Skeletal muscle satellite cell (primary cell): ENCODE measurements at regions not wholly inside any gene's neighbourhood (a gene's known extent, or its start where the extent isn't known, plus 50 kb on each side); places are given as distances from the start of the nearest gene placed in this dataset.
"Not testable (repeated sequence)": the region's sequence is repeated elsewhere in the genome, so short reads cannot be mapped to it uniquely, and the experiment has no call there.

ENCODE experiments used
- H3K27me3 ChIP-seq: 2 replicates; pipeline ENCODE4 v1.7.0; 2013; ENCODE audit warnings: low read length; ENCODE audit not compliant: control insufficient read depth, insufficient read depth
- H3K36me3 ChIP-seq: 2 replicates; pipeline ENCODE4 v1.7.0; 2013; ENCODE audit warnings: mild to moderate bottlenecking, control low read depth, low read length; ENCODE audit not compliant: insufficient read depth
- H3K4me1 ChIP-seq: 2 replicates; pipeline ENCODE4 v1.7.0; 2013; ENCODE audit warnings: low read length; ENCODE audit not compliant: control insufficient read depth, insufficient read depth
- H3K4me2 ChIP-seq: 2 replicates; pipeline ENCODE4 v1.7.0; 2013; ENCODE audit warnings: mild to moderate bottlenecking, low read length
- H3K4me3 ChIP-seq: 2 replicates; pipeline ENCODE4 v1.7.0; 2013; ENCODE audit warnings: low read length
- H3K9ac ChIP-seq: 2 replicates; pipeline ENCODE4 v1.7.0; 2013; ENCODE audit warnings: mild to moderate bottlenecking, low read depth, low read length, moderate library complexity
- H3K9me3 ChIP-seq: replicated peaks from 2 replicates; pipeline ENCODE4 v1.7.0; 2013; ENCODE audit warnings: mild to moderate bottlenecking, control low read depth, low read length

- H3K36me3 ChIP-seq, H3K4me3 ChIP-seq, H3K4me2 ChIP-seq, H3K4me1 ChIP-seq, H3K9me3 ChIP-seq, H3K9ac ChIP-seq, H3K27me3 ChIP-seq: not testable (repeated sequence)
Measured at GRCh38 chr2:87308621-87309020, 287.0 kb upstream of the PLGLB1 start.

GRCh38 chr2:87309785-87310184 lies 288.1 kb upstream of the PLGLB1 start:
- not testable (repeated sequence) for H3K4me1 ChIP-seq, H3K9me3 ChIP-seq, H3K4me2 ChIP-seq, H3K4me3 ChIP-seq, H3K36me3 ChIP-seq, H3K27me3 ChIP-seq, H3K9ac ChIP-seq

DNA sequence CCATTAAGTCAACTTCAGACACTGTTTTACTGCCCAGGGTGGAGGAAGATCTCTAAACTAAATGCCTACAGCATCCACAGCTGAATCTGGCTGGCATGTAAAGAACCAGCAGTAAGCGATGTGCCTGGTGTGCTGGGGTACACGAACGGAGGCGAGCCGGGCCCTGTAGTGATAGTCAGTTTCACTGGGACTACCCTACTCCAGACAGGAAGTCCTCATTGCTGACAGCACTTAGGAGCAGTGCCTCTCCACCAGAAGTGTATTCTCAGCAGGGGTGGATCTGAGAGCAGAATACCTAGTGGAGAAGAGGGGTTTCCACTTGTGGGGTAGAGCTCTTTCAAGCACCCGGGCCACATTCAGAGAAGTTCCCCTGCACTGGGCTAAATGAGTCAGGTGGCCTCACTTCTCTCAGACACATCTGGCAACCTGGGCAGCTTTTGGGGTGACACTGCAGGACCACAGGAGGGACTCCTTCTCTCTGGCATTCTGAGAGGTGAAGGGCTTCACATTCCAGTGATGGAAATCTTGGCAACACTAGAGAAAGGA lies 290.3 kb upstream of the PLGLB1 start:
- not testable (repeated sequence) for H3K4me2 ChIP-seq, H3K9me3 ChIP-seq, H3K4me1 ChIP-seq, H3K27me3 ChIP-seq, H3K9ac ChIP-seq, H3K36me3 ChIP-seq, H3K4me3 ChIP-seq

DNA sequence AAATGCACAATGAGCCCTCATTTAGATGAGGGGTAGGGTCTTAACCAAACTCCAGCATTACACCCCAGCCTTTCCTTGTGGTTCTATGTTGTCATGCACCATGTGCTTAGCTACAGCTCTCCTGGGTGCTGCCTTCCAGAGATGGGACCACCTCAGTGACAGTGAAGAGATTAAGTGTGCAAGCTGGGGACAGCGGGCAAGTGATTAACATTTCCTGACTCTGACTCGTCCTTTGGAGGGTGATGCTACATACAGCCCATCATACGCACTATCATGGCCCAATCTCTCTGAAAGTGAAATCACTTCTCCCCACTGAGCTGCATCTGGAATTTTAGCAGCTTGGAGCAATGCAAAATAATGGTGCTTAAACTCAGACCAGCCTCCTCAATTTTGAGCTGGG lies 293.0 kb upstream of the PLGLB1 start:
- peaks cover 12% of the 10 kb centered on the region for H3K4me1 ChIP-seq
- not testable (repeated sequence) for H3K4me3 ChIP-seq, H3K36me3 ChIP-seq, H3K9ac ChIP-seq, H3K9me3 ChIP-seq, H3K27me3 ChIP-seq, H3K4me2 ChIP-seq

DNA sequence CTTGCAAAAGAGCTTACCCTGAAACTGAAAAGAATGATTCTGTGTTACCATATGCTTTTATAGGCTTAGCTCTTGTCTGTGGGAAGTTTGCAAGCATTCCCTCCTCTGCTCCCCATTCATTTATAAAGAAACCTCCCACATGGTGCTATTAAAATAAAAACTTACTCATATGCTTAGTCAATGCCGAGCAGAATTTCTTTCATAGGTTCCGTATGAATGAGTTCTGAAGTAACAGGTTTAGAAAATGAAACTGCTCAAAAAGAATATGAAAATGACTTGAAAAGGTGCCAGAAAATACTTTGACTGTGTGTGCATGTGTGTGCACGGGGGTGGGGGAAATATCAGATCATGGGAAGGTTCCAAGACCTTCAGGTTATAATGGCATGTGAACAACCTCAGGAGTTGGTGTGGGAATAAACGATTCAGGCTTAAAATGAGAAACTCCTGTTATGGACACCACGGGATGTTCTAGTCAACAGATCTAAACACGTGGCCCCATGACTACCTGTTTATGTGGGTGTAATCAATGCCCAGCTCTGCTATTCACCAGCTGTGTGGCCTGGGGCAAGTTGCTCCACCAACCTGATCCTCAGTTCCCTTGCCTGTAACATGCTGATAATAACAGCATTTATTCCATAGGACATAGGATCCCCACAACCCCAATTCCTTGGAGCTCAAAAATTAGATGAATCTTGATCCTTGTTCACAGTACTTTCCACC lies 293.7 kb upstream of the PLGLB1 start:
- H3K4me1 ChIP-seq: peaks cover 13% of the 10 kb centered on the region
- H3K4me2 ChIP-seq, H3K36me3 ChIP-seq, H3K27me3 ChIP-seq, H3K4me3 ChIP-seq, H3K9me3 ChIP-seq, H3K9ac ChIP-seq: not testable (repeated sequence)

DNA sequence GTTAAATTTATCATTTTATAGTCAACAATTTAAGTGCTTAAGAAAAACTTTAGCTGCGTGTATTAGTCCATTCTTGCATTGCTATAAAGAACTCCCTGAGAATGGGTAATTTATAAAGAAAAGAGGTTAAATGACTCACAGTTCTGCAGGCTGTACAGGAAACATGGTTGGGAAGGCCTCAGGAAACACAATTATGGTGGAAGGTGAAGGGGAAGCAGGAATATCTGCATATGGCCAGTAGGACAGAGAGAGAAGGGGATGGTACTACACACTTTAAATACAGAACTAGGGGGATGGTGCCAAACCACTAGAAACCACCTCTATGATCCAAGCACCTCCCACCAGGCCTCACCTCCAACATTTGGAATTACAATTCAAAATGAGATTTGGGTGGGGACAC lies 295.5 kb upstream of the PLGLB1 start:
- not testable (repeated sequence) for H3K9ac ChIP-seq, H3K27me3 ChIP-seq, H3K4me3 ChIP-seq, H3K4me2 ChIP-seq, H3K36me3 ChIP-seq, H3K9me3 ChIP-seq
- H3K4me1 ChIP-seq: peaks cover 13% of the 10 kb centered on the region

- H3K9ac ChIP-seq, H3K9me3 ChIP-seq, H3K4me2 ChIP-seq, H3K36me3 ChIP-seq, H3K27me3 ChIP-seq, H3K4me3 ChIP-seq: not testable (repeated sequence)
- H3K4me1 ChIP-seq: peaks cover 13% of the 10 kb centered on the region
Measured at GRCh38 chr2:87318814-87319491, 297.3 kb upstream of the PLGLB1 start.

DNA sequence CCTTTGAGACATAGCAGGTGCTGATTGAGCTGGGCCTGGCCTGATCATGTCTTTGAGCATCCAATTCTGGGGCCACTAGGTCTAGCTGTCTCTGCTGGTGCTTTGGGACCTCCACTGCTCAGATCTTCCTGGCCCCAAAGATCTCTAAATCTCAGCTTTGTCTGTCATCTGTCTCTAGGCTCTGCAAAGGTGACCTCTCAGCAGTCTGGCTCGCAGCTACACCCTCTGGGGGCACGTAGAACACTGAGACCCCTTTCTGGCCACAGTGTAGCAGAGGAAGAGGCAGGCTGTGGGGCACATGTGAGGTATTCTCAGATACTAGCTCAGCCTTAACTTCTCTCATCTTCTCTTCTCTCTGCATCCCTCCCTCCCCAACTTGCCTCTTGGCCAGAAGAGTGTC lies 298.1 kb upstream of the PLGLB1 start:
- H3K4me2 ChIP-seq: not testable (repeated sequence)

GRCh38 chr2:87321201-87321600 lies 299.6 kb upstream of the PLGLB1 start:
- H3K4me3 ChIP-seq, H3K4me2 ChIP-seq, H3K9ac ChIP-seq, H3K27me3 ChIP-seq, H3K36me3 ChIP-seq, H3K9me3 ChIP-seq: not testable (repeated sequence)
- H3K4me1 ChIP-seq: peaks cover 28% of the 10 kb centered on the region

More for the DNA sequence above, 298.1 kb upstream of the PLGLB1 start:
- not testable (repeated sequence) for H3K9ac ChIP-seq, H3K4me3 ChIP-seq, H3K27me3 ChIP-seq, H3K36me3 ChIP-seq, H3K9me3 ChIP-seq
- H3K4me1 ChIP-seq: peaks cover 21% of the 10 kb centered on the region

DNA sequence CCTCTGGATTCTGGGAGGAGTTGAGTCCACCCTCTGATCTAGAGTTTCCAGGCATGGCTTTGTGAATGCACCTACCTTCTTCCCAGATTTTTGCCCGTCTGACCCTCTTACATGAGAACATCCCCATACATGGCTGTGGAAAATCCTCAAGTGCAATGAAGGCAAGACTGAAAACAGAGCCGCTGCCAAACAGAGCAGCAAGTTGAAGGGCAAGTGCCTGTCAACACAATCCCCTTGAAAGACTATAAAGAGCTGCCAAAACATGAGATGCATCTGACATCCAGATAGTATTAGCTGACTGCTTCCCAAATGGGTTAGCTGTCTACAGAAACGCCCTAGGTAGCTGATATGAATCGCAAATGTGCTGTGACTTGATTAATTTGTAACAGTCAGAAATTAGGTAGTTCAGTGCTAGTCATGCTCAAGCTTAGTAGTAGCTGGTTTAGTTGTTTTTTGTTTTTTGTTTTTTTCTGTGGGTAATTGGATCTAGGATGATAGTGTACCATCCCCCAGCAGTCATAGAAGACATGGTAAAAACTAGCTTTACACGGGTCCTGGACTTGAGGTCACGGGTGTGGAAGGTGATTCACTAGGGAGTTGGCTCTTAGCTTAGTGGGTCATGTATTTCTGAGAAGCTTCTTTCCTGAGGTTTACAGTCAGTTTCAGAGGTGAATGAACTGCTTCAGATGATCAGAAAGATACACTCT lies 302.8 kb upstream of the PLGLB1 start:
- not testable (repeated sequence) for H3K9me3 ChIP-seq
- H3K4me3 ChIP-seq: peak overlapping the region; percentile 20
- peak overlapping the region; percentile 43 for H3K9ac ChIP-seq

GRCh38 chr2:87325042-87325910 lies 303.6 kb upstream of the PLGLB1 start:
- peak overlapping the region; percentile 58 for H3K4me2 ChIP-seq
- peaks cover 14% of the 10 kb centered on the region for H3K4me1 ChIP-seq
- not testable (repeated sequence) for H3K9me3 ChIP-seq, H3K27me3 ChIP-seq, H3K36me3 ChIP-seq, H3K4me3 ChIP-seq
- H3K9ac ChIP-seq: peak overlapping the region; percentile 21

More for the DNA sequence above, 302.8 kb upstream of the PLGLB1 start:
- H3K4me1 ChIP-seq: peaks cover 17% of the 10 kb centered on the region
- not testable (repeated sequence) for H3K27me3 ChIP-seq, H3K36me3 ChIP-seq
- peak overlapping the region; percentile 60 for H3K4me2 ChIP-seq
